Hepatocyte (in vitro differentiated cells): ENCODE measurements at regions not wholly inside any gene's neighbourhood (a gene's known extent, or its start where the extent isn't known, plus 50 kb on each side); places are given as distances from the start of the nearest gene placed in this dataset.

ENCODE experiments used
- DNase-seq: peaks from one replicate; pipeline ENCODE4 v3.0.0-alpha.2; 2016; ENCODE audit warnings: low spot score
- H2AFZ ChIP-seq: fragments of 200-600 bp; sonication (generic); 2 replicates; pipeline ENCODE4 v1.6.0; 2016; ENCODE audit warnings: antibody characterized with exemption, mild to moderate bottlenecking
- H3K27ac ChIP-seq: fragments of 200-600 bp; sonication (generic); 2 replicates; pipeline ENCODE4 v1.5.1; 2016; ENCODE audit warnings: mild to moderate bottlenecking
- H3K27me3 ChIP-seq: fragments of 200-600 bp; sonication (generic); 2 replicates; pipeline ENCODE4 v1.6.1; 2016
- H3K36me3 ChIP-seq: fragments of 200-600 bp; sonication (generic); replicated peaks from 2 replicates; pipeline ENCODE4 v1.5.1; 2016; ENCODE audit warnings: low read depth; ENCODE audit not compliant: insufficient read depth
- H3K4me1 ChIP-seq: fragments of 200-600 bp; sonication (generic); 2 replicates; pipeline ENCODE4 v1.5.1; 2016; ENCODE audit warnings: mild to moderate bottlenecking, moderate library complexity; ENCODE audit not compliant: insufficient read depth
- H3K4me2 ChIP-seq: fragments of 200-600 bp; sonication (generic); 2 replicates; pipeline ENCODE4 v1.6.0; 2016
- H3K4me3 ChIP-seq: fragments of 200-600 bp; sonication (generic); 2 replicates; pipeline ENCODE4 v1.5.1; 2016; ENCODE audit warnings: mild to moderate bottlenecking
- H3K79me2 ChIP-seq: fragments of 200-600 bp; sonication (generic); 2 replicates; pipeline ENCODE4 v1.6.0; 2017; ENCODE audit warnings: mild to moderate bottlenecking
- H3K9me2 ChIP-seq: fragments of 200-600 bp; sonication (generic); replicated peaks from 2 replicates; pipeline ENCODE4 v1.6.0; 2017; ENCODE audit warnings: mild to moderate bottlenecking; ENCODE audit not compliant: insufficient read depth
- H3K9me3 ChIP-seq: fragments of 200-600 bp; sonication (generic); 2 replicates; pipeline ENCODE4 v1.5.1; 2016; ENCODE audit warnings: low read depth, mild to moderate bottlenecking
- H4K20me1 ChIP-seq: fragments of 200-600 bp; sonication (generic); 2 replicates; pipeline ENCODE4 v1.6.0; 2016; ENCODE audit warnings: mild to moderate bottlenecking; ENCODE audit not compliant: insufficient read depth, poor library complexity, severe bottlenecking
- CTCF ChIP-seq: fragments of 200-600 bp; sonication (generic); IDR thresholded peaks from 2 replicates; pipeline ENCODE4 v1.5.1; 2016; ENCODE audit warnings: antibody characterized with exemption, mild to moderate bottlenecking; ENCODE audit not compliant: poor library complexity
- EZH2 ChIP-seq: fragments of 200-600 bp; sonication (generic); IDR thresholded peaks from 2 replicates; pipeline ENCODE4 v1.6.1; 2016; ENCODE audit warnings: antibody characterized with exemption, mild to moderate bottlenecking, borderline replicate concordance
- EZH2phosphoT487 ChIP-seq: fragments of 200-600 bp; sonication (generic); IDR thresholded peaks from one replicate; pipeline ENCODE4 v1.6.1; 2018; ENCODE audit warnings: antibody characterized with exemption, mild to moderate bottlenecking, low read depth, moderate library complexity; ENCODE audit not compliant: unreplicated experiment, severe bottlenecking
- WGBS: methylation state at CpG from one replicate; pipeline ENCODE4 v1.1.6; 2016; ENCODE audit warnings: low lambda C conversion rate; ENCODE audit errors: missing lambda C conversion rate; 5-methylcytosine and 5-hydroxymethylcytosine counted together

- H4K20me1 ChIP-seq, result no peaks in the 10 kb centered on the region
- no peaks in the 10 kb centered on the region for H3K9me3 ChIP-seq
- no peaks in the 10 kb centered on the region for H3K9me2 ChIP-seq
- no peaks in the 10 kb centered on the region for H3K79me2 ChIP-seq
- no peak overlapping the region for H3K27ac ChIP-seq
- 62% methylated on average over 2 of the region's 2 CpGs for WGBS
- no peak for DNase-seq
- H3K4me3 ChIP-seq, result no peak overlapping the region
- H3K27me3 ChIP-seq, result no peaks in the 10 kb centered on the region
- H3K4me2 ChIP-seq, result no peak overlapping the region
- no peak overlapping the region for H2AFZ ChIP-seq
- no peaks in the 10 kb centered on the region for H3K36me3 ChIP-seq
- no peaks in the 10 kb centered on the region for H3K4me1 ChIP-seq
- no peak for TF ChIP-seq EZH2phosphoT487
- no peak for TF ChIP-seq CTCF
- no peak for TF ChIP-seq EZH2
Observed at GRCh38 chrX:25807022-25807421, 331.1 kb upstream of the MAGEB18 start.

GRCh38 chrX:25810202-25810601 lies 327.9 kb upstream of the MAGEB18 start:
- H3K27ac ChIP-seq, result no peak overlapping the region
- H3K4me3 ChIP-seq, result no peak overlapping the region
- no peak overlapping the region for H3K4me2 ChIP-seq
- WGBS, result 36% methylated on average over 1 of the region's 1 CpG
- no peaks in the 10 kb centered on the region for H3K9me2 ChIP-seq
- no peaks in the 10 kb centered on the region for H3K36me3 ChIP-seq
- no peak for DNase-seq
- no peaks in the 10 kb centered on the region for H3K9me3 ChIP-seq
- no peak overlapping the region for H2AFZ ChIP-seq
- TF ChIP-seq EZH2, result no peak
- no peak for TF ChIP-seq EZH2phosphoT487
- no peak for TF ChIP-seq CTCF
- no peaks in the 10 kb centered on the region for H4K20me1 ChIP-seq
- H3K27me3 ChIP-seq, result no peaks in the 10 kb centered on the region
- H3K79me2 ChIP-seq, result no peaks in the 10 kb centered on the region
- H3K4me1 ChIP-seq, result no peaks in the 10 kb centered on the region

GRCh38 chrX:25819879-25820278 lies 318.3 kb upstream of the MAGEB18 start:
- TF ChIP-seq CTCF (no peak), EZH2 (no peak), EZH2phosphoT487 (no peak)
- Histone ChIP-seq H3K9me2 (no peaks in the 10 kb centered on the region), H3K36me3 (no peaks in the 10 kb centered on the region), H3K27me3 (no peaks in the 10 kb centered on the region), H3K9me3 (no peaks in the 10 kb centered on the region), H3K27ac (no peak overlapping the region), H2AFZ (no peak overlapping the region), H4K20me1 (no peaks in the 10 kb centered on the region), H3K4me1 (no peaks in the 10 kb centered on the region), H3K4me3 (no peak overlapping the region), H3K4me2 (no peak overlapping the region), H3K79me2 (no peaks in the 10 kb centered on the region)
- WGBS, result 86% methylated on average over 3 of the region's 3 CpGs
- DNase-seq, result no peak

GRCh38 chrX:25851141-25851540 lies 287.0 kb upstream of the MAGEB18 start:
- TF ChIP-seq EZH2 (no peak), EZH2phosphoT487 (no peak), CTCF (no peak)
- WGBS, result 46% methylated on average over 3 of the region's 3 CpGs
- Histone ChIP-seq H3K79me2 (no peaks in the 10 kb centered on the region), H3K4me2 (no peak overlapping the region), H3K4me1 (no peaks in the 10 kb centered on the region), H3K9me2 (no peaks in the 10 kb centered on the region), H3K9me3 (no peaks in the 10 kb centered on the region), H4K20me1 (no peaks in the 10 kb centered on the region), H2AFZ (no peak overlapping the region), H3K27ac (no peak overlapping the region), H3K27me3 (no peaks in the 10 kb centered on the region), H3K4me3 (no peak overlapping the region), H3K36me3 (no peaks in the 10 kb centered on the region)
- no peak for DNase-seq
